Activated gamma-delta T cell (primary cell): ENCODE measurements at regions not wholly inside any gene's neighbourhood (a gene's known extent, or its start where the extent isn't known, plus 50 kb on each side); places are given as distances from the start of the nearest gene placed in this dataset.

Source experiments
- DNase-seq: peaks from one replicate; lab custom pipeline; 2025; lab: John Stamatoyannopoulos, UW

GRCh38 chr5:2249026-2249425 is 366.3 kb upstream of the IRX4 start:
- DNase-seq, result no peak

DNA sequence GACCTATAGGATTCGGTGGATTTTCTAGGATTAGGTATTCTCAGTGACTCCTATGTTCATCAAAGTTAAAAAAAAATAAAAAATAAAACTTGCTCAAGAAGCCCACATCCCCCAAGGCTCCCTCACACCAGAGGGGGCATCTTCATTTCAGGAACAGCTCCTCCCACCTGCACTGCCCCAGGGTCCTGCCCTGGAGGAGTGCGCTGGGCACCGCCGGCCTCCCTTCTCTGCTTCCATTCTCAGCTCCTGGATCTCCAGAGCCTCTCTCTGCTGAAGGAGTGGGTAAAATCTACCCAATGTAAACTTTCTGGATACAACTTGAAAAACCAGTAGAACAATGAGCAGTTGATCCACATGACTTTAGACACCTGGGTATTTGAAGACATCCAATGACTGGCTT is 359.8 kb upstream of the IRX4 start:
- DNase-seq, result no peak

DNA sequence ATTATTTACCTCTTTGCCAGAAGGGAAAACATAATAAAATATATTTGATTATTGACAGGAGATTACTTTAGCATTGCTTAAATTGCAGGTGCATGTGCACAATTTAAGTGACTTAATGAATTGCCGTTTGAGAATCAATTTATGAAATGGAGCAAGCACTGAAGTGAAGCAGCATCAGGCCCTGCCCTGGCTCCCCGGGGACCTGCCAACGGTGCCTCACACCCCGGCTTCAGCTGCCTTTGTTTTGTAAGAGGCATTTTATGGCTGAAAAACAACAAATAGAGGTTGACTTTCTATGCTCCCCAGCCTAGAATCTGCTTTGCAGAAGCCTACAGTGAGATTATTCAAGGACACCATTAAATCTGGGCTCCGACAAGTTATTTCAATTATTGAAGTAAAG is 359.1 kb upstream of the IRX4 start:
- no peak for DNase-seq

DNA sequence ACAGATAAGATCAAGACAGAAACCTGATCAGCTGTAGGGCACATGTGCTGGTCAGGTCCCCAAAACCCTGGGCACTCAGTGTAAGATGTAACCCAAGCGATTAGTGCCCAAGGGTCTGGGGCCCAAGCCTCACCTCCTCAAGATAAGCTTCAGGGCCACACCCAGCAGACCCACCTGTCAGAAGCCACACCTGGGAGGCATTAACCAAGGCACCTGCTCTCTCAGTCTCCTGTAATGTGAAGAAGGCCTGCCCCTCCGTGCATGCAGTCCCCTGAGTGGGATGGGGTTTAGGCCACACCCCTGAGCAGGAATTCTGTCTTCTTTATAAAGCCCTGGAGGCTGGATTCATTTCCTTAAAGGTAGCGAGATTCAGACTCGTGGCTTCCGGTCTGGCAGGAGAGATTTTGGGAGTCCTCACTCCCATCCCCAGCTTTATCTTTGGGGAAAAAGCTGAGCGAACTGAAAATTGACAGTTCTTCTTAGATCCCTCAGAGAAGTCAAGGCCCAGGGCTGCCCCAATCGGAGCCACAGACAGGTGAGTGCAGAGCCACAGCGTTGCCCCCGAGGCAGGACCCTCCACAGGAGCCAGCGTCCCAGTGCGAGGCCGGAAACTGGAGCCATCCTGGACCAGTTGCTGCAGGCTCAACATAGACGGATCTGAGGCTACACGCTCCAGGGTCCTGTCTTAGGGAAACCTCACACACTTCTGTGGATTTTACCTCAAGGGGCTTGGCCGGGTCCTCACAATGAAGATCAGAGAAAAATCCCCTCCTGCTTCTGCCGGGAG is 357.6 kb upstream of the IRX4 start:
- no peak for DNase-seq

DNA sequence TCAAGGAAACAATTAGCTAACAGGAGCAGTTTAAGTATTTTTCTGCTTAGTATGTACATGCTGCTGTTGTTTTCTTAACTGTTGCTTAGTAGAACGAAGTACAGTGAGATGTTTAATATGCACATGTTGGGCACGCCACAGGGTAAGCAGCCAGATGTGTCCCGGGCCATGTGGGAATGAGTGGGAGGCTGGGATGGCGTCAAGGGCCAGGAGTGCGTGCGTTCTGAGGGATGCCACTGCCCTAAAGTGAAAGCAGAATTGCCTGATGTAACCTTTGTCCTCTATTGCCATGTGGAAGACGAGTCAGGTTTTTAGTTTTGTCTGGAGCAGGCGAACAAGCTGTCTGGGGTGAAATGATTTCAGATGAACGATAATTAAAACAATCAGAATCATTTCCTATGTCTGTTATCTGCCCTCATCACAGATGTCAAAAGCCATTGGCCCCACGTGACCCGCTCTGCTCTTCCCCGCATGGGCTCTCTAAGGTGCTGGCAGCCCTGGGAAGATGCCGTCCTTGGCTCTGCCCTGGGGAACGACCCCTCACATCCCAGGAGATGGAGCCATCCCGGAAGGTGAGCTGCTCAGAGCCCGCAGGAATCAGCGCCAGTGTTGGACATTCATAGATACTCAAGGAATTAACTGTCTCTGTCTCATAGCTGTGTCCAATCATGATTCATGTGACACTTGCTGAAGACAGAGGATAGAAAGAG is 356.6 kb upstream of the IRX4 start:
- no peak for DNase-seq

- no peak for DNase-seq
Measured at GRCh38 chr5:2238732-2239131, 356.0 kb upstream of the IRX4 start.

GRCh38 chr5:2227433-2227832 is 344.7 kb upstream of the IRX4 start:
- no peak for DNase-seq

DNA sequence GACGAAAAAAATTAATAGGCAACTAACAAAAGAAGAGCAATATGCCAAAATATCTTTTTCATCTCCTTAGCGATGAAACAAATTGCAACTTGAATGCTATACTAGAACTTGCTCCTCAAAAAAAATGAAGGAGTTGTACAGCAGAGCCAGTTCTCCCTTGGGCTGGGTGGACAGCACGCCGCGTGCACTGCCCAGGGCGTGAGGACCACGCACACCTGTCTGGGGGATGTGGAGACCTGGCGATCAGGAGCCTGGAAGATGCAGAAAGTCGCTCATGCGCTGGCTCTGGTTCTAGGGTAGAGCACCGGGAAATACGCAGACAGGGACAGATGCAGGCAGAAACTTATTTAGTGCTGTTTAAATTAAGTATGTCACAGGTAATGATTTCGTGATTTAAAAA is 342.0 kb upstream of the IRX4 start:
- DNase-seq, result no peak

DNA sequence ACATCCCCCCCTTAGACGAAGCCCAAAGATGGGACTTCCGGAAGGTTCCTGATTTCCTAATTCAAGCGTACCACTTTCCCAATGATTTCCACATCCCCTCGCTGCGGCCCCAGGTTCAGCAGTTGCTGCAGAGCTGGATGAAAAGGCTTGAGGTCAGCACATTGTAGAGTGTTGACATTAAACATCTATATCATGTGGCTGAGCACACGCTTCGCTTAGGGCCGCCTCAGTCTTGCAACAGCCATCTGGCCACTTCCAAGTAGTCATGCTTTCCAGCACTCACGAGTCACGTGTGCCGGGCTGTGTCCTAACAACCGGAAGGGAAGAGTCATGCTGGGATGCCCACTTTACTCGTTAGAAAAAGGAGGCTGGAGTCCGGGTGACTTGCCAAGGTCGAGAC is 340.6 kb upstream of the IRX4 start:
- DNase-seq, result no peak

- DNase-seq, result no peak
Measured at GRCh38 chr5:2222246-2222992, 339.7 kb upstream of the IRX4 start.

GRCh38 chr5:2221450-2221849 is 338.7 kb upstream of the IRX4 start:
- DNase-seq, result no peak

GRCh38 chr5:2220741-2221140 is 338.0 kb upstream of the IRX4 start:
- DNase-seq, result no peak

DNA sequence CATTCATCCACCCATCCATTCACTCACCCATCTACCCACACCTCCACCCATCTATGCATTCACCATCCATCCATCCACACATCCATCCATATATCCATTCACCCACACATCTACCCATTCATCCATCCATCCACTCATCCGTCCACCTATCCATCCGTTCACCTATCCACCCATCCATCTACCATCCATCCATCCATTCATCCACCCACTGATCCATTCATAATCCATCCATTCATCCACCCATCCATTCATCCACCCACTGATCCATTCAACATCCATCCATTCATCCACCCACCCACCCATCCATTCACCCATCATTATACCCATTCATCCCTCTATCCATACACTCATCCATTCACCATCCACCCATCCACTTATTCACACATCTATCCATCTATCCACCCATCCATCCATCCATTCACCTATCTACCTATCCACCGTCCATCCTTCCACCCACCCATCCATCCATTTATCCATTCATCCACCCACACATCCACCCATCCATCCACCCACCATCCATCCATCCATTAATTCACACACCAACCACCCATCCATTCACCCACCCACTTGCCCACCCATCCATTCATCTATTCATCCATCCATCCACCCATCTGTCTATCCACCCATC is 336.5 kb upstream of the IRX4 start:
- no peak for DNase-seq

- DNase-seq, result no peak
Measured at GRCh38 chr5:2217219-2217618, 334.5 kb upstream of the IRX4 start.

GRCh38 chr5:2214910-2215590 is 332.3 kb upstream of the IRX4 start:
- DNase-seq, result no peak

GRCh38 chr5:2213121-2213730 is 330.5 kb upstream of the IRX4 start:
- no peak for DNase-seq

DNA sequence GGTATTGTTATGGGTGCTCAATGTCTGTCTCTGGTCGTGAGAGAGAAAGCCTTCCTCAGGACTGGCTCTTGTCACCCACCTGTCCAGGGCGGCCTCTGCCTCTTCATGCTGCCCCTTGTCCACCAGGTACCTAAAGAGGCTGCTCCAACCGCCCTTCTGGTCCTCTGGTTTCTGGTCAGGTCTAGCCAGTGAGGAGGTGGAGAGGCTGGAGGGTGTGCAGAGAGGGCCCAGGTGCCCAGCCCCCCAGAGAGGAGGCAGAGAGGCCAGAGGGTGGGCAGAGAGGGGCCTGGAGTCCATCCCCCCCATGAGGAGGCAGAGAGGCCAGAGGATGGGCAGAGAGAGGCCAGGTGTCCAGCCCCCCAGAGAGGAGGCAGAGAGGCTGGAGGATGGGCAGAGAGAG is 329.8 kb upstream of the IRX4 start:
- no peak for DNase-seq

GRCh38 chr5:2208239-2208544 is 325.5 kb upstream of the IRX4 start:
- no peak for DNase-seq

DNA sequence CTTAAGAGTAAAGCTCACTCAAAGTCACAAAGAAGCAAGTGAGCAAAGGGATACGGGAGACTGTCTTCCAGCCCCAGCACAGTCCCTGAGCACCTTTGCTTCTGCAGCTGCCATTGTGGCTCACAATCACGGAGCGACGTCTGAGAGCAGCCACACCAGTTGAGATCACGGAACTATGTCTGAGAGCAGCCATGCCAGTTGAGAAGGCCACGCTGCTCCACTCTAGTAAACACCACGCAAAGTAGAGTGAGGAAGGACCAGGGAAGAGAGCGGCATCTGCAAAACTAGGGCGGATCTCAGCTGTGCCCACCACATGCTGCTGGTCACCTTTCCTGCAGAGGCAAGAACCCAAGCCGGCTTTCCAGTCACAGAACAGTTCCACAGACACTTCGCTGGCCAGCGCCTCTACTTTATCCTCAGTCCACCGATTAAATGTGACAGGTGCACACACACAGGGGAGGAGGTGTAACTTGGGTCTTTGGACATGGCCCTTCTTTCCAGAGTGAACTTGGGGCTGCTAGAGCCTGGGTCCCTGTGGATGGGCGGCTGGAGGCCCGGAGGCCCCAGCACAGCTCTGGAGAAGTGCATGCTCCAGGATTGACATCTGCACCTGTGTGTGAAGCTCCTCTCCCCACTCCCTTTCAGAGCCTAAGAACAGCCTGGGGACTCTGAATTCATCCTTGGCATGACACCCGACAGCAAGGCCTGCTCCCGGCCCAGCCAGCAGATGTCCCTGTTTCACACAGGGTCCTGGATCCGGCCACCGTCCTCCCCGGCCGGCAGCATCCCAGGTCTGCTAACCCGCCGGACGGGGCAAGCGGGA is 324.9 kb upstream of the IRX4 start:
- DNase-seq, result no peak

GRCh38 chr5:2207109-2207399 is 324.3 kb upstream of the IRX4 start:
- no peak for DNase-seq
